ENCODE measurements at regions not wholly inside any gene's neighbourhood (a gene's known extent, or its start where the extent isn't known, plus 50 kb on each side); places are given as distances from the start of the nearest gene placed in this dataset.

GRCh38 chr3:181133832-181134231, 144.3 kb upstream of the DNAJC19 start:
- peaks cover 3% of the 10 kb centered on the region; the same call in 1 of the 2 replicates for H3K4me1 ChIP-seq (ENCODE audit: control insufficient read depth, insufficient read depth, low read length)
- no peaks in the 10 kb centered on the region for H3K36me3 ChIP-seq (ENCODE audit: control insufficient read depth, insufficient read depth, low read length)
- no peak overlapping the region for H3K27ac ChIP-seq (ENCODE audit: low read depth, low read length)
- H3K4me3 ChIP-seq (ENCODE audit: low read depth, low read length), result no peak overlapping the region
- no peaks in the 10 kb centered on the region for H3K9me3 ChIP-seq (ENCODE audit: control insufficient read depth, insufficient read depth, low read length)
- no peaks in the 10 kb centered on the region for H3K27me3 ChIP-seq (ENCODE audit: control insufficient read depth, insufficient read depth, low read length)
- no peak overlapping the region for H3K9ac ChIP-seq (ENCODE audit: low read depth, low read length)

DNA sequence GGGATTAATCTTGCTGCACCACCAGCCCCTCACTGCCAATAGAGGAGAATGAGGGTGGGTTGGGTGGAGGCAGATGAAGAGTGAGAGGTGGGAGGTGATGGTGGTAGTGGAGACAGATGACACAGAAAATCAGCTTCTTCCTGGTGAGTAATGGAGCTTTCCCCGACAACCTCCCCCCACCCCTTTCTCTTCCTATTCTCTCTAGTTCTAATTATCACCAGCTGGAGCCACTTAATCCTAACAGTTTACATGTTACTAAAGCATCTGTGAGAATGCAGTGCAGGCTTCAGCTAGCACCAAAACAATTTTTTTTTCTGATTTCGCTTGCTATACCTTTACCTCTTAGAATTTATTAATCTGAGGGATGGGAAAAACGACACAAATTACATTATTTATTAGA, 116.1 kb upstream of the DNAJC19 start:
- Histone ChIP-seq H3K27me3 (ENCODE audit: control insufficient read depth, insufficient read depth, low read length) (no peaks in the 10 kb centered on the region), H3K4me3 (ENCODE audit: low read depth, low read length) (no peak overlapping the region), H3K4me1 (ENCODE audit: control insufficient read depth, insufficient read depth, low read length) (peaks cover 14% of the 10 kb centered on the region), H3K27ac (ENCODE audit: low read depth, low read length) (no peak overlapping the region), H3K9me3 (ENCODE audit: control insufficient read depth, insufficient read depth, low read length) (no peaks in the 10 kb centered on the region), H3K9ac (ENCODE audit: low read depth, low read length) (no peak overlapping the region), H3K36me3 (ENCODE audit: control insufficient read depth, insufficient read depth, low read length) (no peaks in the 10 kb centered on the region)

- Histone ChIP-seq H3K9me3 (ENCODE audit: control insufficient read depth, insufficient read depth, low read length) (no peaks in the 10 kb centered on the region), H3K4me1 (ENCODE audit: control insufficient read depth, insufficient read depth, low read length) (peaks cover 14% of the 10 kb centered on the region), H3K4me3 (ENCODE audit: low read depth, low read length) (no peak overlapping the region), H3K9ac (ENCODE audit: low read depth, low read length) (no peak overlapping the region; the same call in 1 of the 2 replicates), H3K27me3 (ENCODE audit: control insufficient read depth, insufficient read depth, low read length) (no peaks in the 10 kb centered on the region), H3K27ac (ENCODE audit: low read depth, low read length) (no peak overlapping the region), H3K36me3 (ENCODE audit: control insufficient read depth, insufficient read depth, low read length) (no peaks in the 10 kb centered on the region)
Observed at GRCh38 chr3:181103605-181104004, 114.1 kb upstream of the DNAJC19 start.

- Histone ChIP-seq H3K27ac (ENCODE audit: low read depth, low read length) (no peak overlapping the region), H3K9ac (ENCODE audit: low read depth, low read length) (no peak overlapping the region), H3K9me3 (ENCODE audit: control insufficient read depth, insufficient read depth, low read length) (no peaks in the 10 kb centered on the region), H3K4me3 (ENCODE audit: low read depth, low read length) (no peak overlapping the region), H3K27me3 (ENCODE audit: control insufficient read depth, insufficient read depth, low read length) (no peaks in the 10 kb centered on the region), H3K36me3 (ENCODE audit: control insufficient read depth, insufficient read depth, low read length) (no peaks in the 10 kb centered on the region), H3K4me1 (ENCODE audit: control insufficient read depth, insufficient read depth, low read length) (no peaks in the 10 kb centered on the region)
Observed at GRCh38 chr3:181086011-181086410, 96.5 kb upstream of the DNAJC19 start.

DNA sequence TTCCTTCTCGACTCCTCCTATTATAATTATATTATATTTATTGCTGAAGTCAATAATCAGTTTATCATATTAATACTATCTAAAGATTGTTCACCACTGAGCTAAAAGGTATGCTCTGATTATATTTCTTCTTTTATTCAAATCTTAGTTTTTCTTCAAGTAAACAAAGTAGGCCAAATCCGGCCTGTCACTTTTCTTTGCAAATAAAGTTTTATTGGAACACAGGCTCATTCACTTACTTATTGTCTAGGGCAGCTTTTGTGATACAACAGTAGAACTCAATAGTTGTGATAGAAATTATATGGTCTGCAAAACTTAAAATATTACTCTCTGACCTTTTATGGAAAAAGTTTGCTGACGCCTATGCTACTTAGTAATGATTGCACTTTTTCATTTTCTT, 92.4 kb upstream of the DNAJC19 start:
- H3K9me3 ChIP-seq (ENCODE audit: control insufficient read depth, insufficient read depth, low read length), result no peaks in the 10 kb centered on the region
- no peak overlapping the region for H3K9ac ChIP-seq (ENCODE audit: low read depth, low read length)
- H3K4me1 ChIP-seq (ENCODE audit: control insufficient read depth, insufficient read depth, low read length), result no peaks in the 10 kb centered on the region
- no peak overlapping the region for H3K4me3 ChIP-seq (ENCODE audit: low read depth, low read length)
- H3K27ac ChIP-seq (ENCODE audit: low read depth, low read length), result no peak overlapping the region
- no peaks in the 10 kb centered on the region for H3K27me3 ChIP-seq (ENCODE audit: control insufficient read depth, insufficient read depth, low read length)
- no peaks in the 10 kb centered on the region for H3K36me3 ChIP-seq (ENCODE audit: control insufficient read depth, insufficient read depth, low read length)

GRCh38 chr3:181076558-181076957, 87.0 kb upstream of the DNAJC19 start:
- no peak overlapping the region for H3K9ac ChIP-seq (ENCODE audit: low read depth, low read length)
- no peak overlapping the region for H3K27ac ChIP-seq (ENCODE audit: low read depth, low read length)
- no peaks in the 10 kb centered on the region for H3K36me3 ChIP-seq (ENCODE audit: control insufficient read depth, insufficient read depth, low read length)
- H3K4me3 ChIP-seq (ENCODE audit: low read depth, low read length), result no peak overlapping the region
- H3K27me3 ChIP-seq (ENCODE audit: control insufficient read depth, insufficient read depth, low read length), result no peaks in the 10 kb centered on the region
- H3K9me3 ChIP-seq (ENCODE audit: control insufficient read depth, insufficient read depth, low read length), result no peaks in the 10 kb centered on the region
- peaks cover 13% of the 10 kb centered on the region; the same call in 1 of the 2 replicates for H3K4me1 ChIP-seq (ENCODE audit: control insufficient read depth, insufficient read depth, low read length)

GRCh38 chr3:181075098-181075497, 85.6 kb upstream of the DNAJC19 start:
- Histone ChIP-seq H3K9me3 (ENCODE audit: control insufficient read depth, insufficient read depth, low read length) (no peaks in the 10 kb centered on the region), H3K36me3 (ENCODE audit: control insufficient read depth, insufficient read depth, low read length) (no peaks in the 10 kb centered on the region), H3K4me3 (ENCODE audit: low read depth, low read length) (no peak overlapping the region), H3K27me3 (ENCODE audit: control insufficient read depth, insufficient read depth, low read length) (no peaks in the 10 kb centered on the region), H3K27ac (ENCODE audit: low read depth, low read length) (no peak overlapping the region), H3K9ac (ENCODE audit: low read depth, low read length) (no peak overlapping the region), H3K4me1 (ENCODE audit: control insufficient read depth, insufficient read depth, low read length) (peaks cover 13% of the 10 kb centered on the region; the same call in 1 of the 2 replicates)

DNA sequence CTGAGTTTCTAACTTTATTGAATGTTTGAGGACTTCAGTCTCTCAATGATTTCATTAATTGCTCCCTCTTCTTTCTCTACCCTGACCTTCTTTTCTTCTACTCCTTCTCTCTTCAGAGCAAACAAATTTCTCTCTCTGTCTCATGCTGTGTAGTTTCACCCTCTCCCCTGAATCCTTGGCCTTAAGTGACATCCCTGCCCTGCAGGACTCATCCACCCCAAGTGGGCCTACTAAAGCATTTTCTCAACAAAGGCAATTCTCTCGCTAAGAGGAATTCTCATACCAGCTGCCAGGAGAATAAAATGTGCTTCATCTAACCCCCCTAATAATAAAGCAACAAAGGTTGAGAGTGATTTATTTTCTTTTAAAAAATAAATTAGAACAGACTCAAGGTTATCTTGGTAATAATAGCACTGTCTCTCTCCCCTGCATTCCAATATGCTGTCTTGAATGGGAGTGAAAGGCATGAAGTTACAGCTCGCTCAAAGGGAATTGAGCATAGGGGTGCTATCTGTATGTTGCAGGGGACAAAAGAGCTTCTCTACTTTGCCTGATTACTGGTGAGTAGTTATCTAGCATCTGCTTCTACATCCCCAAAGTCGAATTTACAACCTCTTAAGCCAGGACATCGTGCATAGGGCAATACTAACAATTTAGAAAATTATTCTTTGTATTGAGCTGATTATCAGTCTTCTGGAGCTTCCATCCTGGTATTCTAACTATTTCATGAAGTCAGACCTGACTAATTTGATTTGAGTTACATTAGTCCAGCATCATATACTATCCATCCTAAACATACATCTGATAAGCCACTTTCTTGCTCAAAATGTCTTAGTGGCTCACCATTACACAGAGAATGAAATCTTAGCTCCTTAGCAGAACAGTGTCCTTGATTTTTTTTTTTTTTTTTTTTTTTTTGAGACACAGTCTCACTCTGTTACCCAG, 76.9 kb upstream of the DNAJC19 start:
- Histone ChIP-seq H3K27ac (ENCODE audit: low read depth, low read length) (peak overlapping the region; percentile 63), H3K27me3 (ENCODE audit: control insufficient read depth, insufficient read depth, low read length) (no peaks in the 10 kb centered on the region), H3K36me3 (ENCODE audit: control insufficient read depth, insufficient read depth, low read length) (no peaks in the 10 kb centered on the region), H3K9me3 (ENCODE audit: control insufficient read depth, insufficient read depth, low read length) (no peaks in the 10 kb centered on the region), H3K4me1 (ENCODE audit: control insufficient read depth, insufficient read depth, low read length) (peaks cover 15% of the 10 kb centered on the region), H3K9ac (ENCODE audit: low read depth, low read length) (no peak overlapping the region), H3K4me3 (ENCODE audit: low read depth, low read length) (no peak overlapping the region)

DNA sequence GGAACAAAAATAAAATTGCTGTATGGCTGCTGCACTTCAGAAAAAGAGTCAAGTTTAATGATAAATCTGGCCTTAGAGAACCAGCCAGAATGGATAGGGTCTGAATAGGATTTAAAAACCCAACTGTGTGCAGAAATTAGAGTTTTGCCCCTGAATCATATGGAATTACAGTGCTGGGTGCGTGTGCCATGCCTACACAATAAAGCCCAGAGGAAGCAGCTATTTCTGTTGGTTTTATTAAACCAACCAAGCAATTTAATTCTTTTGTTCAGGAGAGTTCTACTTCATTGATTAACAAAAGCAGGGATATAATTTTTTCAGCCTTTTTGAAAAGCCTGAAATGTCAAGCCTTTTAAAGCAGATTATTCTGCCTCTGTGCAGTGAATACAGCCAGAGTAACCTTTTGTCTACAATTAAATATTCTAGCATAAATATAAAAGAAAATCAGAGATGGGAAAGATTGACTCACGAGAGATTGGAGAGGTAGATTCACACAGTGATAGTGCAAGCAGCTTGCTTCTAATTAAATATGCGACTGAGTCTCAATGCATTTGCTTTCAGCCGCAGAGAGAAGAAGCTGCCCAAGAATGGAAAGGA, 66.7 kb upstream of the DNAJC19 start:
- Histone ChIP-seq H3K36me3 (ENCODE audit: control insufficient read depth, insufficient read depth, low read length) (no peaks in the 10 kb centered on the region), H3K27me3 (ENCODE audit: control insufficient read depth, insufficient read depth, low read length) (no peaks in the 10 kb centered on the region), H3K4me1 (ENCODE audit: control insufficient read depth, insufficient read depth, low read length) (peaks cover 7% of the 10 kb centered on the region; the same call in 1 of the 2 replicates), H3K9me3 (ENCODE audit: control insufficient read depth, insufficient read depth, low read length) (no peaks in the 10 kb centered on the region), H3K27ac (ENCODE audit: low read depth, low read length) (no peak overlapping the region), H3K4me3 (ENCODE audit: low read depth, low read length) (no peak overlapping the region), H3K9ac (ENCODE audit: low read depth, low read length) (no peak overlapping the region)

DNA sequence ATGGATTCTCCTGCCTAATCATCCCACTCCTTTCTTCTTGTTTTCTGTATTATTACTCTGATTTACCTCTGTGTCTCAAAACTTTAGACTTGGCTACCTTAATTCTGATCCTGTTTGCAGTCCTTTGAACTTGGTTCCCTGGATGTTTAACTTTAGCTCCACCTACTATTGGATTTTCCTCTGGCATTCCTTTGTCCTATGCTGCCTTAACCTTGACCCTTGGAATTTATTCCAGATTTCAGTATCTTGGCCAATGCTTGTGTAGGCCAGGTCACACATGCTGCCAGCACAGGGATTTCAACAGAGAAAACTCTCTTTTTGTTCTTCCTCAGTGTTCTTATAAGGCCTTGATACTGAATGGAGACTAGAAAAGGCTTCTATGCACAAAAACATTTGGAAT, 65.0 kb upstream of the DNAJC19 start:
- H3K27ac ChIP-seq (ENCODE audit: low read depth, low read length), result no peak overlapping the region
- no peak overlapping the region for H3K9ac ChIP-seq (ENCODE audit: low read depth, low read length)
- H3K4me1 ChIP-seq (ENCODE audit: control insufficient read depth, insufficient read depth, low read length), result peaks cover 10% of the 10 kb centered on the region
- H3K9me3 ChIP-seq (ENCODE audit: control insufficient read depth, insufficient read depth, low read length), result no peaks in the 10 kb centered on the region
- no peak overlapping the region for H3K4me3 ChIP-seq (ENCODE audit: low read depth, low read length)
- H3K36me3 ChIP-seq (ENCODE audit: control insufficient read depth, insufficient read depth, low read length), result no peaks in the 10 kb centered on the region
- H3K27me3 ChIP-seq (ENCODE audit: control insufficient read depth, insufficient read depth, low read length), result no peaks in the 10 kb centered on the region

DNA sequence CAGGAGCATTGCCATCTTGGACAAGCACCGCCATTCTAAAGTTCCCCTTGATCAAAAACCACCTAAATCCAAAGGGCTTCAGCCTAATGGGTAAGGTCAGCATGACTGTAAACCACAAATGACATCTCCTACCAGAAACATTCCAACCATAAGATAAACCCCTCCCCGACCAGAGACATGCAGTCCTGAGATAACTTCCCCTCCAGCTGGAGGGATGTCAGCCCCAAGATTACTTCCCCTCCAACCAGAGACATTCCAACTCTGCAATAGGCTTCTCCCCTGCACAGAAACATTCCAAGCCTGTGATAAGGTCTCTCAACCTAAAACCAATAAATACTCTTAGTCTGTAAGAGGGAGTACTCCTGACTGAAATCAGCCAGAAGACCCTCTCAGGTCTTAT, 62.7 kb upstream of the DNAJC19 start:
- no peak overlapping the region for H3K9ac ChIP-seq (ENCODE audit: low read depth, low read length)
- peaks cover 4% of the 10 kb centered on the region; the same call in 1 of the 2 replicates for H3K9me3 ChIP-seq (ENCODE audit: control insufficient read depth, insufficient read depth, low read length)
- H3K36me3 ChIP-seq (ENCODE audit: control insufficient read depth, insufficient read depth, low read length), result no peaks in the 10 kb centered on the region
- H3K4me1 ChIP-seq (ENCODE audit: control insufficient read depth, insufficient read depth, low read length), result peaks cover 10% of the 10 kb centered on the region
- H3K27ac ChIP-seq (ENCODE audit: low read depth, low read length), result no peak overlapping the region
- H3K4me3 ChIP-seq (ENCODE audit: low read depth, low read length), result no peak overlapping the region
- H3K27me3 ChIP-seq (ENCODE audit: control insufficient read depth, insufficient read depth, low read length), result no peaks in the 10 kb centered on the region
